Effector memory CD8-positive, alpha-beta T cell (primary cell): ENCODE measurements at regions not wholly inside any gene's neighbourhood (a gene's known extent, or its start where the extent isn't known, plus 50 kb on each side); places are given as distances from the start of the nearest gene placed in this dataset.

Source experiments
- ATAC-seq: fragments of 150-1000 bp; cut with Tn5 transposase; replicated peaks from 2 replicates; pipeline ENCODE4 v1.10.0; 2021; ENCODE audit warnings: mild to moderate bottlenecking, moderate library complexity
- DNase-seq, 3 experiments: peaks; one replicate each; pipeline ENCODE4 v3.0.0; 2021
- H3K27ac Mint-ChIP-seq, 2 donors: one replicate each; pipeline ENCODE4 v1.8.0; 2022; ENCODE audit warnings: mild to moderate bottlenecking in 2 of 2, mixed read lengths in 2 of 2, moderate library complexity in 2 of 2
- H3K27me3 Mint-ChIP-seq, 2 donors: one replicate each; pipeline ENCODE4 v1.8.0; 2022; ENCODE audit warnings: mixed read lengths in 2 of 2
- H3K36me3 Mint-ChIP-seq: one replicate; pipeline ENCODE4 v1.8.0; 2022; ENCODE audit warnings: mild to moderate bottlenecking, moderate library complexity, mixed read lengths; ENCODE audit not compliant: insufficient read depth
- H3K4me1 Mint-ChIP-seq, 2 donors: one replicate each; pipeline ENCODE4 v1.8.0; 2022; ENCODE audit warnings: low read depth in 2 of 2, mixed read lengths in 2 of 2
- H3K4me3 Mint-ChIP-seq, 2 donors: one replicate each; pipeline ENCODE4 v1.8.0; 2022; ENCODE audit warnings: mild to moderate bottlenecking in 2 of 2, mixed read lengths in 2 of 2, moderate library complexity in 2 of 2
- H3K9me3 Mint-ChIP-seq, 2 donors: one replicate each; pipeline ENCODE4 v1.8.0; 2022; ENCODE audit warnings: mixed read lengths in 2 of 2

DNA sequence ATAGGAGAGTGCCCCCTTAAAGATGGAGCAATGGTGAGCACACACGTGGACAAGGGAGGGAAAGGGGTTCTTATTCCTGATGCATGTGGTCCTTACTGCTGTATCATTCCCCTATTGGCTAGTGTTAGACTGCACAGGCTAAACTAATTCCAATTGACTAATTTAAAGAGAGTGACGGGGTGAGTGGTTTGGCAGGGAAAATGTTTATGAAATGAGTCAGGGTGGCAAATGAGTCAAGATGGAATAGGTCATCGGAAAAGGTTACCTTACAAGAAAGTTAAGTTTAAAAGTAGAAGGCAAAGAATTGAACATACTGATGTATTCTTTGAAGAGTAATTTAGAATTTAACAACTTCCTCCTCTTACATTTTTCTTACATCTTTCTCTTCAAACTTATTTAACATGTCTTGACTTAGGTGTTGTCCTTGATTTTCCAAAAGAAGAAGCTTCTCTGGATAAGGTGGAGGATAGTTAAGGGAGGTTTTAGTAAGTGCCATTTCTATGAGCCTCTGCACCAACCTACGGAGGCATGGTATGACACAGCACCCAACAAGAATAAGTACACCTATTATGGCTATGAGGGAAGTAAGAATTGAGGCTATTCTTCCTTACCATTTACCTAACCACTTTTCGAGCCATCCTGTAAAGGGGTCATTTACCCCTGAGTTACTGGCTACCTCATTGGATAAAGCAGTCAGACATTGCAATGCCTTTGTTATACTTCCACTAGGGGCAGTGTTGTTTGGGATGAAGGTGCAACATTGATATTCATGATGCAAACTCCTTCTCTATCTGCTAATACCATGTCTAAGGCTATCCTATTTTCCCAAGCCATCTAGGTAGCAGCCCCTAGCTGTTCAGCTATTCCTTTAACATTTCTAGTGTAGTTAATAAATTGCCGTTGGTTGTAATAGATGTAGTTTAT, 1345.8 kb upstream of the LRRTM1 start:
- Mint-ChIP-seq H3K9me3 (peaks cover 7 to 27% of the 10 kb centered on the region in 2 donors), H3K27me3 (no peaks in the 10 kb centered on the region), H3K4me1 (no peaks in the 10 kb centered on the region), H3K36me3 (no peaks in the 10 kb centered on the region), H3K4me3 (no peak overlapping the region), H3K27ac (no peak overlapping the region)
- ATAC-seq (no peak), DNase-seq (no peak)

DNA sequence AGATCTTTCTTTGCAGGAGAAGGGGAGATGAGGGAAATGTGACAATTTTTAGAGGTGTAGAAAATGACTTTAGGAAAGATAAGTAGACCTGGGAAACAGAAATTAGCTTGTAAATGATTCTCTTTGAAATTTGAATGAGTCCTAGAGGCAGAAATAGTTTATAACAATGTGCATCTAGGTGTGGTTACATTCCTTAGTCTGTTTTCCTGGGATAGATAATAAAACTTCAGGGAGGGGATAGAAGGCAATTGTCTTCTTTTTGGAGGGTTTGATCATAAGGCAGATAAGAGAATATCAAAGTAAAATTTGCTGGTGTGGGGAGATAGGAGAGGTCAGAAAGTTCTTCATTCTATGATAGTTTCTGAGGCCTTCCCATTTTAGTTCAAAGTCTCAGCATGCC, 1344.3 kb upstream of the LRRTM1 start:
- Mint-ChIP-seq H3K27ac (no peak overlapping the region), H3K4me1 (no peaks in the 10 kb centered on the region), H3K4me3 (no peak overlapping the region), H3K9me3 (peaks cover 8 to 27% of the 10 kb centered on the region in 2 donors), H3K27me3 (no peaks in the 10 kb centered on the region), H3K36me3 (no peaks in the 10 kb centered on the region)
- DNase-seq (no peak), ATAC-seq (no peak)

DNA sequence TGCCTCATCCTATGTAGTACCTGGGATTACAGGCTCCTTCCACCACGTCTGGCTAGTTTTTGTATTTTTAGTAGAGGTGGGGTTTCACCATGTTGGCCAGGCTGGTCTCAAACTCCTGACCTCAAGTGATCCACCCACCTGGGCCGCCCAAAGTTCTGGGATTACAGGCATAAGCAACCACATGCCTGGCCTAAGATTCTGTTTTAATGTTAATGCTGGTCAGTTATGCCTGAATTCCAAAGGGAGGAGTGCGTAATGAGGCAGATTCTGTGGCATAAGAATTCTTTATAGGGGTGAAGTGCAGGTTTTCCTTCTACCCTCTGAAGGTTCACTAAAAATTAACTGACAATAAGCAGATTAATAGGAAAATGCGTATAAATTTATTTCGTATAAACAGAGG, 1343.8 kb upstream of the LRRTM1 start:
- Mint-ChIP-seq H3K9me3 (peaks cover 8 to 31% of the 10 kb centered on the region in 2 donors), H3K36me3 (no peaks in the 10 kb centered on the region), H3K4me1 (no peaks in the 10 kb centered on the region), H3K27me3 (no peaks in the 10 kb centered on the region), H3K4me3 (no peak overlapping the region), H3K27ac (no peak overlapping the region)
- DNase-seq (no peak), ATAC-seq (no peak)

DNA sequence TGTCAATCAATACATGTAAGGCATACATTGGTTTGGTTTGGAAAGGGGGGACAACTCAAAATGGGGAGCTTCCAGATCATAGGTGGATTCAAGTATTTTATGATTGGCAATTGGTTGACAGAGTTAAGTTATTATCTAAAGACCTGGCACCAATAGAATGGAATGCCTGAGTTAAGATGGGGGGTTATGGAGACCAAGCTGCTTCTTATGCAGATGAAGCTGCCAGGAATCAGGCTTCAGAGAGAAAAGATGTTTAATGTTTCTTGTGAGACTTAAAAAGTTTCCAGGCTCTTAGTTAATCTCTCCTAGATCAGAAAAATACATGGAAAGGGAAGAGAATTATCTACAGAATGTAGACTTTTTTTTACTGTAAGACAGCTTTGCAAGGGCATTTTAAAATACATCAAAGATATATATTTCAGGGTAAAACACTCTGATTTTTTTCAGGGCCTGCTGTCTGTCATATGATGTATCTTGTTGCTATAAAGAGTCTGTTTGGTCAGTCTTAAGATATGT, 1343.2 kb upstream of the LRRTM1 start:
- Mint-ChIP-seq H3K9me3 (peaks cover 8 to 34% of the 10 kb centered on the region in 2 donors), H3K4me3 (no peak overlapping the region)

DNA sequence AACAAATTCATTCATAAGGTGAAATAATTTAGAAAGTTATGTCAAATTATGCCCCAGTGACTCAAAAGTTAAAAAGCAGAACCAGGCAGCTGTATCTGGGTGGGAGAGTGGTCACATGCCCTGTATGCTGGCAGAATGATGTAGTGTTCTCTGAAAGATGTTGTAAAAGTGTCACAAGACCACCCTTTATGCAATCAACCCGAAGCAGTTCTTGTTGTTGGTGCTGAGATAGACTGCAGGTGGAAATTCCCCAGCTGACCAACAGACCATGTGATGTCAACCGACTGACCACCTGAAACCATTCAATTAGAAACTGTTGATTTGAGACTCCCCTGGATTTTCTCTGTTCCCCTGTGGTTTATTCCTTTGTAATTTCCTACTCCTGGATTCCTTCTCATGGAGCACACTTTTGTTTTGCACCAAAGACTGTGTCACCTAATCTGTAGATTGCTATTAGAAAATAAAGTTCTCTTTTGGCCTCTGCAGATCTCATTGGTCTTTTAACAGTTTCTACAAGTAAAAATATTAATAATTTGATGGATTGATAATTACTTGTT, 1341.3 kb upstream of the LRRTM1 start:
- H3K27ac Mint-ChIP-seq, result no peak overlapping the region
- ATAC-seq (no peak), DNase-seq (no peak)
- no peaks in the 10 kb centered on the region for H3K27me3 Mint-ChIP-seq
- no peaks in the 10 kb centered on the region for H3K4me1 Mint-ChIP-seq
- no peaks in the 10 kb centered on the region for H3K36me3 Mint-ChIP-seq
- peaks cover 7 to 26% of the 10 kb centered on the region in 2 donors for H3K9me3 Mint-ChIP-seq
- H3K4me3 Mint-ChIP-seq, result no peak overlapping the region

More for the DNA sequence above, 1343.2 kb upstream of the LRRTM1 start:
- H3K36me3 Mint-ChIP-seq, result no peaks in the 10 kb centered on the region
- ATAC-seq, result no peak
- no peak for DNase-seq
- H3K27me3 Mint-ChIP-seq, result no peaks in the 10 kb centered on the region
- no peaks in the 10 kb centered on the region for H3K4me1 Mint-ChIP-seq
- no peak overlapping the region for H3K27ac Mint-ChIP-seq

DNA sequence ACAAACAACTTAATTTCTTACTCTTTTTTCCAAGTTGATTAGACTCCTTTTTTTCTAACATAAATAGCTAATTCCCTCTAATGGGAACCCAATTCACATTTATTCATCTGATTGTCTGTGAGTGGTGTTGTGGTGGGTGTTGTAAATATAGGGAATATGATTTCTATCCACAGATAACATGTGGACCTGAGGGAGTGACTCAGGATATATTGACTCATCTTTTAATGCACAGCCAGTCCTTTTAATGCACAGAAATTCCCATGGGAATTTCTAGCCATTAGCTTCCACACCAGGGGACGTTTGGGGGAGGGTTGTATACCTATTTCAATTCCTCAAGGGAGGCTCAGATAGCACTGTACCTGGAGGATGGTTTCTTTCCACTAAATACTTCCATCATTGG, 1339.6 kb upstream of the LRRTM1 start:
- H3K27ac Mint-ChIP-seq, result no peak overlapping the region
- no peaks in the 10 kb centered on the region for H3K36me3 Mint-ChIP-seq
- H3K27me3 Mint-ChIP-seq, result no peaks in the 10 kb centered on the region
- DNase-seq (no peak), ATAC-seq (no peak)
- peaks cover 7 to 23% of the 10 kb centered on the region in 2 donors for H3K9me3 Mint-ChIP-seq
- no peak overlapping the region for H3K4me3 Mint-ChIP-seq
- no peaks in the 10 kb centered on the region for H3K4me1 Mint-ChIP-seq

DNA sequence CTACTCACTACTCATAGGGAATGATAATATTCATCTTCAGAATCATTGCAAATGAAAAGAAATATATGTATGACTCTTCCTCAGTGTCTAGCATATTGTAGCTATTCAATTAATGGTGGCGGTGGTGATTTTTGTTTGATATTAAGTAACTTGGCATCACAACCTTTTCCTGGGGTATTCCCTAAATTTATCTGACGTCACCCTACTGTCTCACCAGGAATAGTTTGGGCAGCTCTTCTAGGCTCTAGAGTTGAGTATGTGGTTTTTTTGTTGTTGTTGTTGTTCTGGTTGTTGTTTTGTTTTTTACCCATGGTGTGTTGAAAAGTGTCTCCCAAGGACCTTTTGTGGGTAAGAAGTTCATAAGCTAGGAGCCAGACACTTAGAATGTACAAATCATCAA, 1320.3 kb upstream of the LRRTM1 start:
- DNase-seq (no peak), ATAC-seq (no peak)
- Mint-ChIP-seq H3K36me3 (no peaks in the 10 kb centered on the region), H3K4me3 (no peak overlapping the region), H3K9me3 (peaks cover 14 to 21% of the 10 kb centered on the region in 2 donors), H3K27me3 (no peaks in the 10 kb centered on the region), H3K27ac (no peak overlapping the region), H3K4me1 (no peaks in the 10 kb centered on the region)

DNA sequence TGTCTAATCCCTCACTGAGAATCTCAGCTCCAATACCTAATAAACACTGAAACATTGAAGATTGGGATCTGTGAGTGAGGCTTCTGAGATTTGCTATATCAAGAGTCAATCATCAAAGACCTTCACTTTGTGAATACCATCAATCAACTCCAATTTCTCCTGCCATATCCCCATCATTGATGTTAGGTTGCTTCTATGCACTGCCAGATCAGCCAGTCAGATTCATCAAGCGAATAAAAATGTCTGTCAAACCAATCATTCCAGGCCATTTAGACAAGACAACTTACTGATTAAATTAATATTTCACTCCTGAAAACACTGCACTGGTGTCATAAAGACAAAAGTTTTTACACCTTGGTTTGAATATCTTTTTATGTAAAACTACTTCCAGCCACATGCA, 1295.5 kb upstream of the LRRTM1 start:
- H3K27me3 Mint-ChIP-seq, result no peaks in the 10 kb centered on the region
- no peak overlapping the region for H3K27ac Mint-ChIP-seq

DNA sequence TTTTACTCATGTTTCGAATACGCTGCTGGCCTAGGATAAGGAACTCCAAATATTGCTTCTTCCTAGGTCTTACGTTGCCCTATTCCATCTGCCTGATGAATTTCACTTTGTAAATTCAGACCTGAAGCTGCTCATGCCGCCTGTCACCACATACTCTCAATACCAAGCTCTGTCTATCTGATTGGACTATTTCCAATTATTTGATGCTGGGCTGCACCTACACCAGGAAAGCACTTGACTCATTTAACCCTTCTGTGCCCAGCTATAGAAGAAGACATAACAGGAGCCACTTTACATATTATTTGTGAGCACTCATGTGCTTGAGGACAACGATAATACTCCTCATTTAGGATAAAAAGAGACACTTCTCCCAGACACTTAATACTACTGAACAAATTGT, 1293.9 kb upstream of the LRRTM1 start:
- Mint-ChIP-seq H3K36me3 (no peaks in the 10 kb centered on the region), H3K27ac (no peak overlapping the region), H3K9me3 (peaks cover 10 to 26% of the 10 kb centered on the region in 2 donors), H3K4me1 (no peaks in the 10 kb centered on the region), H3K27me3 (no peaks in the 10 kb centered on the region), H3K4me3 (no peak overlapping the region)
- DNase-seq, result no peak
- no peak for ATAC-seq

More for the DNA sequence above, 1295.5 kb upstream of the LRRTM1 start:
- Mint-ChIP-seq H3K9me3 (peaks cover 10 to 28% of the 10 kb centered on the region in 2 donors), H3K36me3 (no peaks in the 10 kb centered on the region), H3K4me1 (no peaks in the 10 kb centered on the region), H3K4me3 (no peak overlapping the region)
- ATAC-seq (no peak), DNase-seq (no peak)

DNA sequence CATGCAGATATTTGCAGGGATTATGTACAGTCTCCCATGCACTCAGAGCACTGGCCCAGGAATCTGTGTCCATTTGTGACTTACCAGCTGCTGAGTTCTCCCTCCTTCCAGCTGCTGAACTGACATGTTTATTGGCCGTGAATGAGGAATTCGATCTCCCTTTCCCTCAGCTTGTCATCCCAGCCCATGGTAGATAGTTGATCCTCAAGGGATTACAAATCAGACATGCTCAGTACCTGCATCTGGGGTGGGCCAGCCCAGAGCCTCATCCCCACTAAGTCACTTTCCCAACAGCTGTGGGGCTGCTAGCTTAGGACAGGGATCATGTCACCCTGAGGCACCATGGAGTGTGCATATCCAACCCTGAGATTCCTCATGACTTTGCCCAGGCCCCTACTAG, 1284.9 kb upstream of the LRRTM1 start:
- ATAC-seq, result no peak
- Mint-ChIP-seq H3K9me3 (peaks cover 8 to 17% of the 10 kb centered on the region in 2 donors), H3K4me3 (no peak overlapping the region), H3K36me3 (no peaks in the 10 kb centered on the region), H3K4me1 (no peaks in the 10 kb centered on the region), H3K27ac (no peak overlapping the region), H3K27me3 (no peaks in the 10 kb centered on the region)
- DNase-seq, result no peak

DNA sequence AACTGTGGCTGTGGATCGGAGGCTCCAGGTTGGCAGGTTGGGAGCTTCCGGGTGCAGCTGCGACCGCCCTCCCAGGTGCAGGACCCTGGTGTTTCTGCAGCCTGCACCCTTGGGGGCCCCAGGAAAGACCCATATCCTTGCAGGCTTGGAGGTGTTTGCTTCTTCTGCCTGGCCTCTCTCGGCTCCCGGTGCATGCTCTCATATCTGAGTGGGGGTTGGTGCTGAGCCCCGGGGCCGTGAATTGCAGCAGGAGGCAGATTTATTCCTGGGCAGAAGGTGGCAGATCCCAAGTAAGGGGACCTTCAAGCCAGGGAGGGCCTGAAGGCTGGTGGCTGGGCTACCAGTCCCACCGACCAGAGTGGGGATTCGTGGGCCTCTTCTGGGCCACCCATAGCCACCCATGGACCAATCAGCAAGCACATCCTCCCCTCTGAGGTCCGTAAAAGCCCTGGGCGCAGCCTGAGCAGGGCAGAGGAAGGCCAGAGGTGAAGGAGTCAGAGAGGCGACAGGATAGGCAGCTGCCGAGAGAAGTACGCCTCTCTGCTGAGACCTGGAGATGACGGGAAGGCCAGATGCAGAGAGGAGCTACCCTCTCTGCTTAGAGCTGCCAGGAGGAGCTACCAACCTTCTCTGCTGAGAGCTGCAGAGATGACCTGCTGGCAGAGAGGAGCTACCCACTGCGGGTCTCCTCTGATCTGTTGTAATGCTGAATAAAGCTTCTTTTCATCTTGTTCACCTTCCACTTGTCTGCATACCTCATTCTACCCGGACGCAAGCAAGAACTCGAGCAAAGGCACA, 1279.0 kb upstream of the LRRTM1 start:
- peaks cover 1 to 30% of the 10 kb centered on the region in 2 donors for H3K9me3 Mint-ChIP-seq
- no peaks in the 10 kb centered on the region for H3K4me1 Mint-ChIP-seq
- no peaks in the 10 kb centered on the region for H3K27me3 Mint-ChIP-seq
- DNase-seq (no peak), ATAC-seq (no peak)
- no peak overlapping the region for H3K27ac Mint-ChIP-seq
- H3K4me3 Mint-ChIP-seq, result no peak overlapping the region
- H3K36me3 Mint-ChIP-seq, result no peaks in the 10 kb centered on the region

DNA sequence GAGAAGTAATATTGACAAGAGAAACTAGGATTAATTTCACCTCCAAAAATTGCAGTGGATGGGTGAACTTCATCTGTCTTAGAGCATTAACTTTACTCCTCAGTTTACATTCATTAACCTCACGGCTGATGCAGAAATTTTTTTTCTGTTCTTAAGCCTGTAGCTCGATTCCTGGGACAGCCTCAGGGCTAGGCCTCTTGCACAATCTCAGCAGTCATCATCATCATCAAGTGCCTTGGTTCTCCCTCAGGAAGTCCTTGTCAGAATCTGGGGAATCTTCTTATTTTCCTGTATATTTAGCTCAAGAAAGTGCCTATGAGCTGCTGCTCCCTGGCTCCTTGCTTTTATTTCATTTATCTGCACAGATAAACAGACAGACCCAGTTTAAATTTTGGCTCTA, 1272.2 kb upstream of the LRRTM1 start:
- DNase-seq (no peak), ATAC-seq (no peak)
- Mint-ChIP-seq H3K36me3 (no peaks in the 10 kb centered on the region), H3K4me3 (no peak overlapping the region), H3K27ac (no peak overlapping the region), H3K9me3 (peaks cover 14 to 23% of the 10 kb centered on the region in 2 donors), H3K4me1 (no peaks in the 10 kb centered on the region), H3K27me3 (no peaks in the 10 kb centered on the region)

DNA sequence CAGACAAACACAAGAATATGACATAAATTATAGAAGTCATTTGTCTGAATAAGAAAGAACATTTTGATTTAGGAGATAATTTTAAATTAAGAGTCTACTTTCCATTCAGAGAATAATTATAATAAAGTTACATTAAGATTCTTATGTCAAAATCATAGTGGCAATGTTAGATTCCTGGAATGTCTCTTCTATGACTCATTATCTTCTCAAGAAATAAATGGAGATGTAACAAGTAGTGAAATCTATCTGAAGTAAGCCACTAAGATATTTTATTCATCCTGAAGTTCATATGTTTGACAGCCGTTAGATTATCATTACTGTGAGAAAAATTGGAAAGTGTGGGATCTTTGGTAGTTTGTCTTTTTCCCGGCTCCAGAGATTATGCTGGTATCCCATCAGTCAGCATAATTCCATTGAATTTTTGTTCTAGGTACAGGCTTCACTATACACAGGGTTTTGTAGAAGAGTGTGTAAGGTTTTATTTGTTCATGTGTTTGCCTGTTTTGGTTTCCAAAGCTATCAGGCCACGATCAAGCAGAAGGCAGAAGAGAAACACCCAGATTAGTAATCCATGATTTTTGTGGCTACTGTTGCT, 1246.6 kb upstream of the LRRTM1 start:
- Mint-ChIP-seq H3K27ac (no peak overlapping the region), H3K27me3 (no peaks in the 10 kb centered on the region), H3K9me3 (peaks cover 3 to 7% of the 10 kb centered on the region in 2 donors), H3K4me1 (no peaks in the 10 kb centered on the region), H3K36me3 (no peaks in the 10 kb centered on the region), H3K4me3 (no peak overlapping the region)
- DNase-seq (no peak), ATAC-seq (no peak)
